ENCODE measurements at regions not wholly inside any gene's neighbourhood (a gene's known extent, or its start where the extent isn't known, plus 50 kb on each side); places are given as distances from the start of the nearest gene placed in this dataset.
A peak's percentile ranks its signal among the peaks of the same experiment; 100 is the strongest.

GRCh38 chr16:79276501-79276900 lies 324.0 kb downstream of the MAF start:
- TF ChIP-seq, protein P1, sequence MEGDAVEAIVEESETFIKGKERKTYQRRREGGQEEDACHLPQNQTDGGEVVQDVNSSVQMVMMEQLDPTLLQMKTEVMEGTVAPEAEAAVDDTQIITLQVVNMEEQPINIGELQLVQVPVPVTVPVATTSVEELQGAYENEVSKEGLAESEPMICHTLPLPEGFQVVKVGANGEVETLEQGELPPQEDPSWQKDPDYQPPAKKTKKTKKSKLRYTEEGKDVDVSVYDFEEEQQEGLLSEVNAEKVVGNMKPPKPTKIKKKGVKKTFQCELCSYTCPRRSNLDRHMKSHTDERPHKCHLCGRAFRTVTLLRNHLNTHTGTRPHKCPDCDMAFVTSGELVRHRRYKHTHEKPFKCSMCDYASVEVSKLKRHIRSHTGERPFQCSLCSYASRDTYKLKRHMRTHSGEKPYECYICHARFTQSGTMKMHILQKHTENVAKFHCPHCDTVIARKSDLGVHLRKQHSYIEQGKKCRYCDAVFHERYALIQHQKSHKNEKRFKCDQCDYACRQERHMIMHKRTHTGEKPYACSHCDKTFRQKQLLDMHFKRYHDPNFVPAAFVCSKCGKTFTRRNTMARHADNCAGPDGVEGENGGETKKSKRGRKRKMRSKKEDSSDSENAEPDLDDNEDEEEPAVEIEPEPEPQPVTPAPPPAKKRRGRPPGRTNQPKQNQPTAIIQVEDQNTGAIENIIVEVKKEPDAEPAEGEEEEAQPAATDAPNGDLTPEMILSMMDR (IDR thresholded peaks at IDR 0.05; ENCODE audit: extremely low read depth, insufficient read depth, missing control alignments) = no peak
- in situ Hi-C loops (cut with MboI; ENCODE audit: low pct_unique_long_range_greater_than_20kb, low sequenced_read_pairs, unreplicated experiment) = no loop called here
- DNase-seq (ENCODE audit: low spot score) = no peak

DNA sequence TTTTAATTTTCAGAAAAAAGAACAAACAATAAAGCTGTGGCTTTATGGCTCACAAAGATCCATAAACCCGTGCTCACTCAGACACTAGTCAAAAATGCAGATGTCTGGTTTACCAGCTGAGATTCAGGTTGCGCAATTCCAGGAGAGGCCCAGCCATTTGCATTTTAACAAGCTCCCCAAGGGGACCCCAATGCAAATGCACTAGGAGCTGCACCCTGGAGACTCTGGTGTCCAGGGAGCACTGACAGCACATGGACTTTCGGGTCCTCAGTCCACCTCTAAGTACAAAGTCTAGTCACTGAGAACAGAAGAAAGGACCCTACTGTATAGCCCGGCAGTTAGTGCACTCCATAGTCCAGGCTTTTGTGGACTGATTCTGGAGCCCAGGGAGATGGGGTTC lies 326.3 kb downstream of the MAF start:
- in situ Hi-C loops (cut with MboI; ENCODE audit: low pct_unique_long_range_greater_than_20kb, low sequenced_read_pairs, unreplicated experiment) = no loop called here
- TF ChIP-seq, protein P1 (IDR thresholded peaks at IDR 0.05; ENCODE audit: extremely low read depth, insufficient read depth, missing control alignments) = no peak
- DNase-seq (ENCODE audit: low spot score) = no peak

- in situ Hi-C loops (cut with MboI; ENCODE audit: low pct_unique_long_range_greater_than_20kb, low sequenced_read_pairs, unreplicated experiment) = no loop called here
- no peak for DNase-seq (ENCODE audit: low spot score)
- TF ChIP-seq, protein P1 (IDR thresholded peaks at IDR 0.05; ENCODE audit: extremely low read depth, insufficient read depth, missing control alignments) = no peak
Observed at GRCh38 chr16:79272141-79272577, 328.4 kb downstream of the MAF start.

DNA sequence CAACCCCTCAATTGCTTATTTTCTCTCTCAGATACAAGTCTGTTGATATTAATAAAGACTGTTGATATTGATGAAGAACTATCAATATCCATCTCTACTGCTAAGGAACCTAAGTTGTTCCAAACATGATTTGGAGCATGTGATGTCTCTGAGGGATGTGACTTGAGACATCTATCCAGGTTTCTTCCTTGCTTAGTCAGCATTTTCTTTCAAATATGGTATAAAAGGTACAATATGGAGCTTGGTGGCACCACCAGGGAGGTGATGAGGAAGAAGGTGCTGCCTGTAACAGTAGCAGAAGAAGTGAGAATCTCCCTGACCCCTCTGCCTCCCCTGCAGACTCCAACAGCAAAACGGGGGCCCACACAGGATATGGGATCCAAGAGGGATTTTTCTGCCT lies 329.0 kb downstream of the MAF start:
- in situ Hi-C loops (cut with MboI; ENCODE audit: low pct_unique_long_range_greater_than_20kb, low sequenced_read_pairs, unreplicated experiment) = no loop called here
- TF ChIP-seq, protein P1 (IDR thresholded peaks at IDR 0.05; ENCODE audit: extremely low read depth, insufficient read depth, missing control alignments) = no peak
- no peak for DNase-seq (ENCODE audit: low spot score)

GRCh38 chr16:79270011-79270410 lies 330.5 kb downstream of the MAF start:
- in situ Hi-C loops (cut with MboI; ENCODE audit: low pct_unique_long_range_greater_than_20kb, low sequenced_read_pairs, unreplicated experiment) = no loop called here
- TF ChIP-seq, protein P1 (IDR thresholded peaks at IDR 0.05; ENCODE audit: extremely low read depth, insufficient read depth, missing control alignments) = no peak
- no peak for DNase-seq (ENCODE audit: low spot score)

DNA sequence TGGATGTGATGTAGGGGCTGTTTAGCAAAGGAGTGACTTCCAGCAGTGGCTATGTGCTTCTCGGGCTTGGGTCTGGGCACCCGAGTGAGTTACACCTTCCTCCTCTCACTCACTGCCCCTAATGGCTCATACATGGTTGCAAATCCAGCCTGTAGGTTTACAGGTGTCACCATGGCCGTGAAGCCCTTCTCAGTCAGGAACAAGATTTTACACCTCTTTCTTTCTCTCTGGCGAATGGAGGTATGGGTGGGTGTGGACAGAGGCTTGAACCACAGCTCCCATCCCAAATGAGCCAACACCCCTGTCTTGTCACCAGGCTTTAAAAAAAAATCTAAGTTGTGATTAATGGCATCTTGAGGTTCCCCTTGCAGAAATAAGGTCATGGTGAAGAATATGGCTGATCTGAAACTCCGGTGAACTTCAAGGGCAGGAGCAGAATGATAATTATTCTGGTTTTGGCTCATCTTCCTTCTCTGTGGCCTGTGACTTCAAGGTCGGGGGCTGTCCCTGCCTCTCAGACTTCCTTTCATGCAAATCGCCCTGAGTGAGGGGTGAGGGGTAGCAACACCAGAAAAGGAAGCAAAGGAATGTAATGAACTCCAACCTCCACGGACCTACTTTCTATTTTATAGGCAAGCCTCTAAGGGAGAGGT lies 331.2 kb downstream of the MAF start:
- DNase-seq (ENCODE audit: low spot score) = peak; percentile 34
- TF ChIP-seq, protein P1 (IDR thresholded peaks at IDR 0.05; ENCODE audit: extremely low read depth, insufficient read depth, missing control alignments) = no peak
- in situ Hi-C loops (cut with MboI; ENCODE audit: low pct_unique_long_range_greater_than_20kb, low sequenced_read_pairs, unreplicated experiment) = no loop called here

Measured in GM13977 (cell line).